Smooth muscle cell (in vitro differentiated cells): ENCODE measurements at regions not wholly inside any gene's neighbourhood (a gene's known extent, or its start where the extent isn't known, plus 50 kb on each side); places are given as distances from the start of the nearest gene placed in this dataset.

Experiments
- DNase-seq: peaks from one replicate; lab custom pipeline; 2025; ENCODE audit not compliant: unreplicated experiment; lab: John Stamatoyannopoulos, UW
- H2AFZ ChIP-seq: fragments of 200-600 bp; sonication (generic); 2 replicates; pipeline ENCODE4 v1.6.0; 2016; ENCODE audit warnings: antibody characterized with exemption, low read depth, mild to moderate bottlenecking
- H3F3A ChIP-seq: fragments of 200-600 bp; sonication (generic); 2 replicates; pipeline ENCODE4 v1.6.0; 2017; ENCODE audit warnings: antibody characterized with exemption, low read depth
- H3K27ac ChIP-seq: fragments of 200-600 bp; sonication (generic); 2 replicates; pipeline ENCODE4 v1.5.1; 2016; ENCODE audit warnings: low read depth, mild to moderate bottlenecking
- H3K27me3 ChIP-seq: fragments of 200-600 bp; sonication (generic); 2 replicates; pipeline ENCODE4 v1.6.1; 2016; ENCODE audit warnings: low read depth, mild to moderate bottlenecking
- H3K36me3 ChIP-seq: fragments of 200-600 bp; sonication (generic); 2 replicates; pipeline ENCODE4 v1.5.1; 2016; ENCODE audit warnings: low read depth
- H3K4me1 ChIP-seq: fragments of 200-600 bp; sonication (generic); 2 replicates; pipeline ENCODE4 v1.5.1; 2016; ENCODE audit warnings: low read depth
- H3K4me2 ChIP-seq: fragments of 200-600 bp; sonication (generic); 2 replicates; pipeline ENCODE4 v1.6.0; 2016; ENCODE audit warnings: mild to moderate bottlenecking
- H3K4me3 ChIP-seq: fragments of 200-600 bp; sonication (generic); 2 replicates; pipeline ENCODE4 v1.5.1; 2016; ENCODE audit warnings: mild to moderate bottlenecking
- H3K79me2 ChIP-seq: fragments of 200-600 bp; sonication (generic); 2 replicates; pipeline ENCODE4 v1.6.0; 2016; ENCODE audit warnings: low read depth, mild to moderate bottlenecking
- H3K9ac ChIP-seq: fragments of 200-600 bp; sonication (generic); 2 replicates; pipeline ENCODE4 v1.6.0; 2016; ENCODE audit warnings: low read depth
- H3K9me3 ChIP-seq: fragments of 200-600 bp; sonication (generic); replicated peaks from 2 replicates; pipeline ENCODE4 v1.5.1; 2016; ENCODE audit warnings: low read depth
- H4K20me1 ChIP-seq: fragments of 200-600 bp; sonication (generic); 2 replicates; pipeline ENCODE4 v1.6.0; 2016; ENCODE audit warnings: low read depth
- WGBS: methylation state at CpG from one replicate; pipeline ENCODE4 v1.1.7; 2016; ENCODE audit warnings: low lambda C conversion rate; 5-methylcytosine and 5-hydroxymethylcytosine counted together
- TF ChIP-seq, protein P1 (sequence below): fragments of 200-600 bp; sonication (generic); IDR thresholded peaks from 2 replicates; pipeline ENCODE4 v1.5.1; 2017; ENCODE audit warnings: borderline replicate concordance, mild to moderate bottlenecking, antibody characterized with exemption; ENCODE audit not compliant: insufficient read depth, poor library complexity, severe bottlenecking

DNA sequence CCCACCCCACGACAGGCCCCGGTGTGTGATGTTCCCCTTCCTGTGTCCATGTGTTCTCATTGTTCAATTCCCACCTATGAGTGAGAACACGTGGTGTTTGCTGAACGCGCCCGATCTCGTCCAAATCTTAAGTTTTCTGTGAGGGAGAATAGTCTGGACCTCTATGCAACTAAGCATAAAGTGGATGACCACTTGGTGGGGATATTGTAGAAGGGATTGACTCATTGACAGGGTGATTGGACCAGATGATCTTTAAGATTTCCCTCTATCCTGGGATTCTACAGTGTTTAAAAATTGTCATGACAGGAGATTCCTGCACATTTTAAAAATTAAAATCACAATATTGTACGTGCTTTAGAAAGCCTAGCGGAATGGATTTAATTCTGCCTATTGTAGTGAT is 141.3 kb downstream of the TRMT11 start:
- Histone ChIP-seq H3K79me2 (no peaks in the 10 kb centered on the region), H3K4me3 (no peak overlapping the region), H3K27ac (no peak overlapping the region), H4K20me1 (no peaks in the 10 kb centered on the region), H3K27me3 (no peaks in the 10 kb centered on the region), H3K9me3 (no peaks in the 10 kb centered on the region), H3F3A (no peaks in the 10 kb centered on the region), H3K4me1 (no peaks in the 10 kb centered on the region), H3K9ac (no peak overlapping the region), H3K36me3 (no peaks in the 10 kb centered on the region), H2AFZ (no peak overlapping the region), H3K4me2 (no peak overlapping the region)
- no peak for DNase-seq
- WGBS = 86% methylated on average over 8 of the region's 9 CpGs
- TF ChIP-seq, protein P1, sequence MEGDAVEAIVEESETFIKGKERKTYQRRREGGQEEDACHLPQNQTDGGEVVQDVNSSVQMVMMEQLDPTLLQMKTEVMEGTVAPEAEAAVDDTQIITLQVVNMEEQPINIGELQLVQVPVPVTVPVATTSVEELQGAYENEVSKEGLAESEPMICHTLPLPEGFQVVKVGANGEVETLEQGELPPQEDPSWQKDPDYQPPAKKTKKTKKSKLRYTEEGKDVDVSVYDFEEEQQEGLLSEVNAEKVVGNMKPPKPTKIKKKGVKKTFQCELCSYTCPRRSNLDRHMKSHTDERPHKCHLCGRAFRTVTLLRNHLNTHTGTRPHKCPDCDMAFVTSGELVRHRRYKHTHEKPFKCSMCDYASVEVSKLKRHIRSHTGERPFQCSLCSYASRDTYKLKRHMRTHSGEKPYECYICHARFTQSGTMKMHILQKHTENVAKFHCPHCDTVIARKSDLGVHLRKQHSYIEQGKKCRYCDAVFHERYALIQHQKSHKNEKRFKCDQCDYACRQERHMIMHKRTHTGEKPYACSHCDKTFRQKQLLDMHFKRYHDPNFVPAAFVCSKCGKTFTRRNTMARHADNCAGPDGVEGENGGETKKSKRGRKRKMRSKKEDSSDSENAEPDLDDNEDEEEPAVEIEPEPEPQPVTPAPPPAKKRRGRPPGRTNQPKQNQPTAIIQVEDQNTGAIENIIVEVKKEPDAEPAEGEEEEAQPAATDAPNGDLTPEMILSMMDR = no peak

DNA sequence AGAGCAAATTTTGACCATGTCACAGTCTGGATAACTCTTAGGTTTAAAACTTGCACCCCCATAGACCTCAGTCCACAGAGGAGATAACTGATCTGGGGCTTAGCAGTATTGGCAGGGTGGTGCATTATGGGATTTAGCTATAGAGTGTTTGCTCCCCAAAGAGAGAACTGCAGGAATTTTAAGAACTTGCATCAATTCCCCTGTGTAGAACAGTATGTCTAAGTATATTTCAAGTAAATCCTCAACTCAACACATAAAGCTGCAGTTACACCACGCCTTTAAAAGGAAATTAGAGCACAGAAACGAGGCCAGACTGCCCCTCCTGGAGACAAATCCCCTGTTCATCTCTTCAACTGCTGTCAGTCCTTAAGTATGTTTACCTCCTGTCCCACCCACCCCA is 144.9 kb downstream of the TRMT11 start:
- no peak overlapping the region for H2AFZ ChIP-seq
- TF ChIP-seq, protein P1 = no peak
- no peaks in the 10 kb centered on the region for H3K9me3 ChIP-seq
- no peaks in the 10 kb centered on the region for H3K27me3 ChIP-seq
- H3K4me1 ChIP-seq = no peaks in the 10 kb centered on the region
- no peak overlapping the region for H3K4me2 ChIP-seq
- no peak overlapping the region for H3K27ac ChIP-seq
- no peaks in the 10 kb centered on the region for H3K79me2 ChIP-seq
- H3K9ac ChIP-seq = no peak overlapping the region
- no peak for DNase-seq
- no peaks in the 10 kb centered on the region for H3F3A ChIP-seq
- H4K20me1 ChIP-seq = no peaks in the 10 kb centered on the region
- H3K36me3 ChIP-seq = peaks cover 4% of the 10 kb centered on the region
- WGBS = 21% methylated on average over 2 of the region's 2 CpGs
- no peak overlapping the region for H3K4me3 ChIP-seq

DNA sequence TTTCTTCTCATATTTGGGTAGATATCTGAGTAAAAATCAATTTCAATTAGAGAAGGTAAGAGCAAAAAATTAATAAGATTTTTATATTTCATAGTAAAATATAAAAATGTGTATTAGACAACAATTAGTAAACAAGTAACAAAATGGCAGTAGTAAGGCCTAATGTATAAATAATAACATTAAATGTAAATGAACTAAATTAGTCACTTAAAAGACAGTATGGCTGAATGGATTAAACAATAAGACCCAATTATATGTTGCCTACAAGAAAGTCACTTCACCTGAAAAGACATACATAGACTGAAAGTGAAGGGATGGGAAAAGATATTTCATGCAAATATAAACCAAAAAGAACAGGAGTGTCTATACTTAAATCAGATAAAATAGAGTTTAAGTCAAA is 147.6 kb downstream of the TRMT11 start:
- Histone ChIP-seq H3K79me2 (no peaks in the 10 kb centered on the region), H3K4me1 (no peaks in the 10 kb centered on the region), H4K20me1 (no peaks in the 10 kb centered on the region), H3F3A (no peaks in the 10 kb centered on the region), H2AFZ (no peak overlapping the region), H3K4me3 (no peak overlapping the region), H3K27ac (no peak overlapping the region), H3K27me3 (no peaks in the 10 kb centered on the region), H3K4me2 (no peak overlapping the region), H3K9ac (no peak overlapping the region), H3K9me3 (no peaks in the 10 kb centered on the region), H3K36me3 (peaks cover 4% of the 10 kb centered on the region)
- no peak for DNase-seq
- TF ChIP-seq, protein P1 = no peak

DNA sequence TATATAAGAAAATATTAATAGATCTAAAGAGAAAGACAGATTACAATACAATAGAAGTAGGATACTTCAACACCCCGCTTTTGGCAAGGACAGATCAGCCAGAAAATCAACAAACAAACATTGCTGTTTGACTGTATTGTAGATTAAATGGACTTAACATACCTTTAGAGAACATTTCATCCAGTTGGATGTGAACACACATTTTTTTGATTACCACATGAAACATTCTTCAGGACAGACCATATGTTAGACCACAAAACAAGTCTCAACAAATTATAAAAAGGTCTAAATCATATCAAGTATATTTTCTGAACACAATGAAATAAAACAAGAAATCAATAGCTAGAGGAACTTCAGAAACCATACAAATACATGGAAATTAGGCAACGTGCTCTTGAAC is 148.2 kb downstream of the TRMT11 start:
- no peak overlapping the region for H2AFZ ChIP-seq
- WGBS = 95% methylated on average over 2 of the region's 2 CpGs
- TF ChIP-seq, protein P1 = no peak

More for the DNA sequence above, 148.2 kb downstream of the TRMT11 start:
- H3K4me1 ChIP-seq = no peaks in the 10 kb centered on the region
- H3K9ac ChIP-seq = no peak overlapping the region
- no peaks in the 10 kb centered on the region for H3K79me2 ChIP-seq
- peaks cover 2% of the 10 kb centered on the region for H3K9me3 ChIP-seq
- H3K27ac ChIP-seq = no peak overlapping the region
- DNase-seq = no peak
- no peaks in the 10 kb centered on the region for H3K27me3 ChIP-seq
- H4K20me1 ChIP-seq = no peaks in the 10 kb centered on the region
- H3K4me2 ChIP-seq = no peak overlapping the region
- H3K36me3 ChIP-seq = peaks cover 4% of the 10 kb centered on the region
- H3F3A ChIP-seq = no peaks in the 10 kb centered on the region
- H3K4me3 ChIP-seq = no peak overlapping the region
